VCaP (cell line): ENCODE measurements at regions not wholly inside any gene's neighbourhood (a gene's known extent, or its start where the extent isn't known, plus 50 kb on each side); places are given as distances from the start of the nearest gene placed in this dataset.

ENCODE experiments used
- H3K27ac ChIP-seq: fragments of 450-650 bp; 2 replicates; pipeline ENCODE4 v1.5.1; 2017
- TF ChIP-seq, protein P1 (sequence below): fragments of 450-650 bp; conservative IDR thresholded peaks from 2 replicates; pipeline ENCODE4 v1.5.1; 2017; ENCODE audit warnings: mild to moderate bottlenecking, moderate library complexity

DNA sequence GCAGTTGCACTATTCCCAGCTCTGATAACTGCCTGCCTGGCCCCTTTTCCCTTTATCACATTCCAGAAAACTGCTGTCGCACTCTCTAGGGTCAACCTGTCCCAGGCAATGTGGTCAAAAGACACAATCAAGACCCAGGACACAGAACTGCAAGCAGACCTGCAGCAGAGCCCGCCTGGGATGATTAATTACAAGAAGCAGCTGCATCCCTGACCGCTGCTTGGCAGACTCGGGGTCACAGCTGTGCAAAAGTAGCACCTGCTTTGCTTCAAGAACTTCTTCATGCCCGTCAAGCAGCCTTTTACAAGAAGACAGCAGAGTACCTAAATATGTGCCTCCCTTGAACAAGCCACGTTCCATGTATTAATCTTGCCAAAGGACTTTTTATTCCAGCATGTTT lies 120.0 kb upstream of the ST8SIA2 start:
- TF ChIP-seq, protein P1, sequence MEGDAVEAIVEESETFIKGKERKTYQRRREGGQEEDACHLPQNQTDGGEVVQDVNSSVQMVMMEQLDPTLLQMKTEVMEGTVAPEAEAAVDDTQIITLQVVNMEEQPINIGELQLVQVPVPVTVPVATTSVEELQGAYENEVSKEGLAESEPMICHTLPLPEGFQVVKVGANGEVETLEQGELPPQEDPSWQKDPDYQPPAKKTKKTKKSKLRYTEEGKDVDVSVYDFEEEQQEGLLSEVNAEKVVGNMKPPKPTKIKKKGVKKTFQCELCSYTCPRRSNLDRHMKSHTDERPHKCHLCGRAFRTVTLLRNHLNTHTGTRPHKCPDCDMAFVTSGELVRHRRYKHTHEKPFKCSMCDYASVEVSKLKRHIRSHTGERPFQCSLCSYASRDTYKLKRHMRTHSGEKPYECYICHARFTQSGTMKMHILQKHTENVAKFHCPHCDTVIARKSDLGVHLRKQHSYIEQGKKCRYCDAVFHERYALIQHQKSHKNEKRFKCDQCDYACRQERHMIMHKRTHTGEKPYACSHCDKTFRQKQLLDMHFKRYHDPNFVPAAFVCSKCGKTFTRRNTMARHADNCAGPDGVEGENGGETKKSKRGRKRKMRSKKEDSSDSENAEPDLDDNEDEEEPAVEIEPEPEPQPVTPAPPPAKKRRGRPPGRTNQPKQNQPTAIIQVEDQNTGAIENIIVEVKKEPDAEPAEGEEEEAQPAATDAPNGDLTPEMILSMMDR, result no peak

DNA sequence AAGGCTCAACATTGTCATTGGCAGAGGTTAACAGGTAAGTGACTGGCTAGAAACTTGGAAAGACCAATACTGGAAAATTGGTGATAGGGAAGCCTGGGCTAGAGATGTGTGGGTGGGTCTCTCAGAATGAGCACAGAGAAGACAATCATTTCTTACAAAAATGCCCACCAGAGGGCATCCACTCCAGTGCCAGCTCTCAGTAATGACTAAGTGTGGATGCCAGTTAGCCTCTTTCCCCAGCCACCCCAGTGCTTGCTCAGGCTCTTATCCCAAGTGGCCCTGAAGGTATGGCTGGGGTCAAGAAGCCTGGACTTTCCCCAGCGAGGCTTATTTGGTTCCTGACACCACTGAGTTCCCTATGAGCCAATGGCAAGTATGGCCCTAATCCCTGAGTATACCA lies 115.9 kb upstream of the ST8SIA2 start:
- no peak overlapping the region for H3K27ac ChIP-seq
- TF ChIP-seq, protein P1, result peak; percentile 85

More for the DNA sequence above, 120.0 kb upstream of the ST8SIA2 start:
- no peak overlapping the region for H3K27ac ChIP-seq

DNA sequence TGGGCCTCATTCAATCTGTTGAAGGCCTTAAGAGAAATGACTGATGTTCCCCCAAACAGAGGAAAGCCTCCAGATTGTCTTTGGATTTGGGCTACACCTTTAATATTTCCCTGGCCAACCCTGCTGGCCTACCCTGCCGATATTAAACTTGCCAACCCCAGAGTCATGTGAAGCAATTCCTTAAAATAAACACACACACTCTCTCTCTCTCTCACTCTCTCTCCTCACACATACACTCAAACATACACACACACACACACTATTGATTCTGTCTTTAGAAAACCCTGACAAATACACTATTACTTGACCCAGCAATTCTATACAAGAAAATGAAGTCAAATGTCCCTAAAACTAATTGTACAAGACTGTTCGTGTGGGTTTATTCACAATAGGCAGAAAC lies 109.9 kb upstream of the ST8SIA2 start:
- no peak overlapping the region for H3K27ac ChIP-seq
- TF ChIP-seq, protein P1, result no peak

DNA sequence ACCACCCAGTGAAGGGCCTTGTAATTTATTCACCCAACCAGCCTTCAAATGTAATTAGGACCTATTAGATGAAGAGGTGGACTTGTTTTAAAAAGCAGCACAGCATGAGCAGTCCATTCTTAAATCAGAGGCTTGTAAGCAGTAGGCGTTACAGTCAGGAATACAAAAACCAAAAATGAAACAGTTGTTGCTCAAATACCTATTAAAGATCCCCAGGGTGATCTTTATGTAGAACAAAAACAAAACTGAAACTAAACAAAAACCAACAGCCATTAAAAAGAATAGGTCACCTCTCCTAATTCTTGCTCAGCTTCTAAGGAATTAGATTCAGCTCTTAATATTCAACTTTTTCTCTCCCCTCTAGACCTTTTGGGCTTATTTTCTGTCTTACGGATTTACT lies 104.9 kb upstream of the ST8SIA2 start:
- H3K27ac ChIP-seq, result no peak overlapping the region
- TF ChIP-seq, protein P1, result no peak

DNA sequence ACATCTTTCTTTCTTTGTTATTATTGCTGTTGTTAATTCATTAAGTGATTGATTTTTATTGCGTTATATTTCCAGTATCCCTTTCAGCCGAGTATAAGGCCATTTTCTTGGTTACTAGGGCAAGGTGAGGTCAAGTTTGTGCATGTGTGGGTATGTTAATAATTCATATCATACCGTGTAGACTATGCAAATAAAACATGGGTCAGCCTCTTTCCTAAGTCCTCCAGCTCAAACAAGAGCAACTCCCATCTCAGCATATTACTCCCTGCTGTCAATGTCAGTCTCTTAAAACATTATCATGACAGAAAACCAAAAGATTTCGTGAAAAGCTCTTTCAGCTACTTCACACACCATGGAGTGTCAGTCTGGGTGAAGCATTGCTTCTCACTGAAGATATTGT lies 103.9 kb upstream of the ST8SIA2 start:
- TF ChIP-seq, protein P1, result no peak
- no peak overlapping the region for H3K27ac ChIP-seq

DNA sequence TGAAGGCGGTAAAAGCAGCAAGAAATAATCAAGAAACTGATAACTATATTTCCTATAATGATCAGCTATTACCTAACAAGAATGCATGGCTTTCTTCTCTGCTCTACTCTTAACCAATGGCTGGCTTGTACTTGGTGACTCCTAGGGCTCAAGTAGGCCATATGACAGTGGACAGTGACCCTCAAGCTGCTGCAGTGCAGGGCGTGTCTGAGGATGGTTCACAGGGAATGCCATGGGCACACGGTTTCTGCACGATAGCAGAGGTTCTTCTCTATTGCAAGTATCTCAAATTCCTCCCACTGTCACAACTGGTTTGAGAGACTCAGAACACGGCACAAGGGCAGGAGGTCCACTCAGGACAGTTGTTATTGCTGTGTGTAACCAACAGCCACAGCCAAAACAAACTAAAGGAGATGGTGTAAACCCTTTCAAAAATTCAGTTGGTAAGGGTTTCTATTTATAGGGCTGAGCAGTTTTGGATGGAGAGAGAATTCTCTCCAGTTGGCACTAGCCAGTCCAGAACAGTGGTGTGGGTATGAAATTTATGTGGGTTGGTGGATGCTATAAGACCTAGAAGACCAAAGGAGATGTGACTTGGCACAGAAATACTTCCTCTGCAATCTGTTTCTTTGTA lies 103.2 kb upstream of the ST8SIA2 start:
- H3K27ac ChIP-seq, result no peak overlapping the region
- TF ChIP-seq, protein P1, result no peak

DNA sequence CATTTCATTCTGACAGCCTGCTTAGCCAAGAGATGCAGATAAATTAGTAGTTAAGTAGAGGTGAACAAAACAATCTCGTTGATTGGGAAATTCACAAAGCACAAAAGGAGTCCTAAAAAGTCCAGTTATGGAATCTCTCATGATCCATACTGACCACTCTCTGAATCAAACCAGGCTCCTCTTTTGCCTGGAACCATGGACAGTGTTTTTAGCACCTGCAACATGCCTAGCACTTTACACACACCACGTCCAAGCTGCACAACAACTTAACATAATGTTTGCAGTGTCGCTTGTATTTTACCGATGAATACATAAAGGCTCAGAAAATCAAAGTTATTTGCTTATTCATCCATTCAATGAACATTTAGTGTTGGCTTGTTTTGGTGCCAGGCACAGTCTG lies 101.8 kb upstream of the ST8SIA2 start:
- TF ChIP-seq, protein P1, result no peak

More for the DNA sequence above, 101.8 kb upstream of the ST8SIA2 start:
- H3K27ac ChIP-seq, result no peak overlapping the region
